H1 (cell line): ENCODE measurements at regions not wholly inside any gene's neighbourhood (a gene's known extent, or its start where the extent isn't known, plus 50 kb on each side); places are given as distances from the start of the nearest gene placed in this dataset.

Experiments used
- CTCF ChIP-seq, 3 experiments: IDR thresholded peaks; 1 replicate in 2 of 3; 2 replicates in 1 of 3; pipeline versions ENCODE4 v1.5.1 to v1.6.1; 2011; ENCODE audit warnings: low read length in 3 of 3, mild to moderate bottlenecking in 3 of 3, inconsistent platforms in 2 of 3, low read depth in 1 of 3, moderate library complexity in 1 of 3; ENCODE audit not compliant: insufficient read depth in 1 of 3; ENCODE audit errors: control extremely low read depth in 1 of 3
- EZH2 ChIP-seq: fragments of 200-600 bp; sonication (generic); IDR thresholded peaks from 2 replicates; pipeline ENCODE4 v1.7.1; 2012; ENCODE audit warnings: low read depth, mild to moderate bottlenecking, moderate library complexity, low read length, inconsistent platforms; ENCODE audit not compliant: severe bottlenecking
- NRF1 ChIP-seq: IDR thresholded peaks from 2 replicates; pipeline ENCODE4 v1.6.1; 2011; ENCODE audit warnings: mild to moderate bottlenecking, low read depth, low read length, improper control_type of control experiment
- PHF8 ChIP-seq: fragments of 200-600 bp; sonication (generic); conservative IDR thresholded peaks from 2 replicates; pipeline ENCODE4 v1.7.1; 2012; ENCODE audit warnings: low read depth, mild to moderate bottlenecking, inconsistent platforms, low read length, moderate library complexity
- POLR2AphosphoS5 ChIP-seq: IDR thresholded peaks from 2 replicates; pipeline ENCODE4 v1.6.1; 2011; ENCODE audit warnings: low read depth, low read length
- RBBP5 ChIP-seq: IDR thresholded peaks from 2 replicates; pipeline ENCODE4 v1.7.1; 2012; ENCODE audit warnings: low read depth, mild to moderate bottlenecking, inconsistent platforms, low read length, moderate library complexity, borderline replicate concordance
- SIN3A ChIP-seq, 2 experiments: IDR thresholded peaks in 1 of 2; conservative IDR thresholded peaks in 1 of 2; 2 replicates each; pipeline ENCODE4 v1.6.1; 2011 to 2012; ENCODE audit warnings: low read length in 2 of 2, improper control_type of control experiment in 1 of 2, low read depth in 1 of 2, mild to moderate bottlenecking in 1 of 2
- SUZ12 ChIP-seq: fragments of 200-600 bp; sonication (generic); IDR thresholded peaks from 2 replicates; pipeline ENCODE4 v1.6.1; 2012; ENCODE audit warnings: mild to moderate bottlenecking, inconsistent platforms, low read length, moderate library complexity, mixed read lengths
- USF2 ChIP-seq: IDR thresholded peaks from 2 replicates; pipeline ENCODE4 v1.6.1; 2011; ENCODE audit warnings: low read length, improper control_type of control experiment
- YY1 ChIP-seq: IDR thresholded peaks from 2 replicates; pipeline ENCODE4 v1.6.1; 2011; ENCODE audit warnings: low read depth, mild to moderate bottlenecking, low read length

GRCh38 chr2:53098696-53099078 lies 668.9 kb upstream of the CHAC2 start:
- TF ChIP-seq USF2 (no peak), PHF8 (no peak), YY1 (no peak), SIN3A (conservative IDR thresholded peaks at IDR 0.05 in 1 of 2, IDR thresholded peaks at IDR 0.05 in 1 of 2; ENCODE audit: low read depth in 1 of 2, low read length in 2 of 2) (no peak), NRF1 (no peak), CTCF (IDR thresholded peaks at IDR 0.05; ENCODE audit: control extremely low read depth in 1 of 3, insufficient read depth in 1 of 3, low read depth in 1 of 3, low read length in 3 of 3) (no peak), RBBP5 (no peak), SUZ12 (no peak), EZH2 (no peak), POLR2AphosphoS5 (no peak)
